Gastrocnemius medialis (tissue), 4 donors: ENCODE measurements at regions not wholly inside any gene's neighbourhood (a gene's known extent, or its start where the extent isn't known, plus 50 kb on each side); places are given as distances from the start of the nearest gene placed in this dataset.

Experiments used
- ATAC-seq, 2 donors: fragments of 150-250 bp; one replicate each; pipeline ENCODE4 v1.9.1; 2016
- DNase-seq, 2 donors: peaks; one replicate each; pipeline ENCODE4 v3.0.0-alpha.2; 2019
- H3K27ac ChIP-seq, 4 donors: fragments of 200-600 bp; sonication (generic); 1 replicate in 1 of 4; 2 replicates in 3 of 4; pipeline ENCODE4 v1.5.1; 2016 to 2018; ENCODE audit warnings: mild to moderate bottlenecking in 2 of 4, moderate library complexity in 1 of 4
- H3K27me3 ChIP-seq, 3 donors: fragments of 200-600 bp; sonication (generic) in 2 of 3; 1 replicate in 1 of 3; 2 replicates in 2 of 3; pipeline versions ENCODE4 v1.5.1 to v1.6.0; 2016 to 2019; ENCODE audit warnings: mild to moderate bottlenecking in 1 of 3, moderate library complexity in 1 of 3
- H3K36me3 ChIP-seq, 2 donors: fragments of 200-600 bp; sonication (generic) in 1 of 2; one replicate each; pipeline ENCODE4 v1.5.1; 2017 to 2018
- H3K4me1 ChIP-seq, 2 donors: fragments of 200-600 bp; sonication (generic) in 1 of 2; one replicate each; pipeline ENCODE4 v1.5.1; 2016 to 2017; ENCODE audit warnings: mild to moderate bottlenecking in 2 of 2
- H3K4me3 ChIP-seq, 4 donors: fragments of 200-600 bp; sonication (generic) in 3 of 4; 1 replicate in 1 of 4; 2 replicates in 3 of 4; pipeline ENCODE4 v1.5.1; 2016 to 2019; ENCODE audit warnings: mild to moderate bottlenecking in 2 of 4
- H3K9me3 ChIP-seq, 3 donors: fragments of 200-600 bp; sonication (generic) in 2 of 3; 1 replicate in 1 of 3; 2 replicates in 2 of 3; pipeline ENCODE4 v1.5.1; 2016 to 2019
- CTCF ChIP-seq, 5 experiments: fragments of 450-650 bp in 3 of 5; fragments of 200-600 bp in 2 of 5; sonication (generic) in 2 of 5; IDR thresholded peaks in 4 of 5; conservative IDR thresholded peaks in 1 of 5; 1 replicate in 4 of 5; 2 replicates in 1 of 5; pipeline ENCODE4 v1.5.1; 2016 to 2019; ENCODE audit warnings: antibody characterized with exemption in 5 of 5, mild to moderate bottlenecking in 3 of 5, moderate library complexity in 3 of 5
- POLR2A ChIP-seq, 2 donors: fragments of 450-650 bp; IDR thresholded peaks; one replicate each; pipeline ENCODE4 v1.6.1; 2017; ENCODE audit warnings: antibody characterized with exemption in 2 of 2, mild to moderate bottlenecking in 2 of 2, moderate library complexity in 2 of 2
- in situ Hi-C, 4 donors: fragments of 200-750 bp; cut with MboI; loops; one replicate each; pipeline versions ENCODE4 v1.15.0 to v1.8.0; 2017; ENCODE audit warnings: low sequenced_read_pairs in 4 of 4
- intact Hi-C: fragments of 100-400 bp; cut with DNase I; formaldehyde crosslinking; loops from one replicate; pipeline ENCODE4 v1.15.1; 2023; ENCODE audit warnings: low total_unique reads

- ATAC-seq = no peak
- no peak overlapping the region for H3K4me3 ChIP-seq
- DNase-seq = no peak
- H3K27ac ChIP-seq = no peak overlapping the region
- TF ChIP-seq POLR2A (IDR thresholded peaks at IDR 0.05) (no peak), CTCF (IDR thresholded peaks at IDR 0.05 in 4 of 5, conservative IDR thresholded peaks at IDR 0.05 in 1 of 5) (no peak)
- H3K9me3 ChIP-seq = no peaks in the 10 kb centered on the region
- no peaks in the 10 kb centered on the region for H3K27me3 ChIP-seq
- no peaks in the 10 kb centered on the region for H3K36me3 ChIP-seq
- in situ Hi-C loops = no loop called here
- H3K4me1 ChIP-seq = no peaks in the 10 kb centered on the region
- intact Hi-C loops = no loop called here
Measured at GRCh38 chr6:153729189-153729588, 309.9 kb upstream of the OPRM1 start.

- H3K9me3 ChIP-seq = no peaks in the 10 kb centered on the region
- in situ Hi-C loops = no loop called here
- no peak overlapping the region for H3K27ac ChIP-seq
- H3K36me3 ChIP-seq = no peaks in the 10 kb centered on the region
- no peaks in the 10 kb centered on the region for H3K4me1 ChIP-seq
- ATAC-seq (no peak), DNase-seq (no peak)
- TF ChIP-seq CTCF (IDR thresholded peaks at IDR 0.05 in 4 of 5, conservative IDR thresholded peaks at IDR 0.05 in 1 of 5) (no peak), POLR2A (IDR thresholded peaks at IDR 0.05) (no peak)
- intact Hi-C loops = no loop called here
- no peaks in the 10 kb centered on the region for H3K27me3 ChIP-seq
- no peak overlapping the region for H3K4me3 ChIP-seq
Measured at GRCh38 chr6:153727885-153728284, 311.2 kb upstream of the OPRM1 start.

GRCh38 chr6:153725456-153725855 is 313.6 kb upstream of the OPRM1 start:
- ATAC-seq (no peak), DNase-seq (no peak)
- H3K27ac ChIP-seq = no peak overlapping the region
- H3K4me1 ChIP-seq = no peaks in the 10 kb centered on the region
- H3K36me3 ChIP-seq = no peaks in the 10 kb centered on the region
- H3K27me3 ChIP-seq = no peaks in the 10 kb centered on the region
- intact Hi-C loops (no loop called here), in situ Hi-C loops (no loop called here)
- no peak overlapping the region for H3K4me3 ChIP-seq
- no peaks in the 10 kb centered on the region for H3K9me3 ChIP-seq
- TF ChIP-seq CTCF (IDR thresholded peaks at IDR 0.05 in 4 of 5, conservative IDR thresholded peaks at IDR 0.05 in 1 of 5) (no peak), POLR2A (IDR thresholded peaks at IDR 0.05) (no peak)

- H3K27me3 ChIP-seq = no peaks in the 10 kb centered on the region
- no peak overlapping the region for H3K4me3 ChIP-seq
- no peaks in the 10 kb centered on the region for H3K36me3 ChIP-seq
- intact Hi-C loops (no loop called here), in situ Hi-C loops (no loop called here)
- TF ChIP-seq CTCF (IDR thresholded peaks at IDR 0.05 in 4 of 5, conservative IDR thresholded peaks at IDR 0.05 in 1 of 5) (no peak), POLR2A (IDR thresholded peaks at IDR 0.05) (no peak)
- H3K9me3 ChIP-seq = no peaks in the 10 kb centered on the region
- no peak overlapping the region for H3K27ac ChIP-seq
- no peak for DNase-seq
- no peak for ATAC-seq
- H3K4me1 ChIP-seq = no peaks in the 10 kb centered on the region
Measured at GRCh38 chr6:153720732-153721131, 318.3 kb upstream of the OPRM1 start.

GRCh38 chr6:153705429-153705828 is 333.6 kb upstream of the OPRM1 start:
- DNase-seq = no peak
- no peaks in the 10 kb centered on the region for H3K4me1 ChIP-seq
- in situ Hi-C loops = no loop called here
- no peaks in the 10 kb centered on the region for H3K36me3 ChIP-seq
- no peak overlapping the region for H3K27ac ChIP-seq
- H3K27me3 ChIP-seq = no peaks in the 10 kb centered on the region
- no peak overlapping the region for H3K4me3 ChIP-seq
- ATAC-seq = no peak
- TF ChIP-seq CTCF (IDR thresholded peaks at IDR 0.05 in 4 of 5, conservative IDR thresholded peaks at IDR 0.05 in 1 of 5) (no peak), POLR2A (IDR thresholded peaks at IDR 0.05) (no peak)
- intact Hi-C loops = no loop called here
- H3K9me3 ChIP-seq = no peaks in the 10 kb centered on the region
